ENCODE measurements at regions not wholly inside any gene's neighbourhood (a gene's known extent, or its start where the extent isn't known, plus 50 kb on each side); places are given as distances from the start of the nearest gene placed in this dataset.
"Not testable (repeated sequence)": the region's sequence is repeated elsewhere in the genome, so short reads cannot be mapped to it uniquely, and the experiment has no call there.

GRCh38 chr5:67793418-67793817, 422.1 kb upstream of the PIK3R1 start:
- in situ Hi-C loops (cut with HindIII; ENCODE audit: low sequenced_read_pairs) = no loop called here

GRCh38 chr5:67792891-67793290, 422.7 kb upstream of the PIK3R1 start:
- in situ Hi-C loops (cut with HindIII; ENCODE audit: low sequenced_read_pairs) = no loop called here

- in situ Hi-C loops (cut with HindIII; ENCODE audit: low sequenced_read_pairs) = no loop called here
These were observed 425.2 kb upstream of the PIK3R1 start for GRCh38 chr5:67790390-67790789.

GRCh38 chr5:67779893-67780623, 435.5 kb upstream of the PIK3R1 start:
- in situ Hi-C loops (cut with HindIII; ENCODE audit: low sequenced_read_pairs) = not testable (repeated sequence)

- in situ Hi-C loops (cut with HindIII; ENCODE audit: low sequenced_read_pairs) = no loop called here
These were observed 440.8 kb upstream of the PIK3R1 start for GRCh38 chr5:67774786-67775185.

- in situ Hi-C loops (cut with HindIII; ENCODE audit: low sequenced_read_pairs) = no loop called here
These were observed 441.3 kb upstream of the PIK3R1 start for GRCh38 chr5:67774267-67774552.

- in situ Hi-C loops (cut with HindIII; ENCODE audit: low sequenced_read_pairs) = no loop called here
These were observed 441.9 kb upstream of the PIK3R1 start for GRCh38 chr5:67773411-67774266.

GRCh38 chr5:67771791-67772190, 443.8 kb upstream of the PIK3R1 start:
- in situ Hi-C loops (cut with HindIII; ENCODE audit: low sequenced_read_pairs) = no loop called here

GRCh38 chr5:67771221-67771620, 444.3 kb upstream of the PIK3R1 start:
- in situ Hi-C loops (cut with HindIII; ENCODE audit: low sequenced_read_pairs) = no loop called here

- in situ Hi-C loops (cut with HindIII; ENCODE audit: low sequenced_read_pairs) = no loop called here
These were observed 445.0 kb upstream of the PIK3R1 start for GRCh38 chr5:67770431-67771025.

GRCh38 chr5:67765697-67766096, 449.9 kb upstream of the PIK3R1 start:
- in situ Hi-C loops (cut with HindIII; ENCODE audit: low sequenced_read_pairs) = no loop called here

GRCh38 chr5:67757771-67758170, 457.8 kb upstream of the PIK3R1 start:
- in situ Hi-C loops (cut with HindIII; ENCODE audit: low sequenced_read_pairs) = not testable (repeated sequence)

GRCh38 chr5:67752357-67752708, 463.2 kb upstream of the PIK3R1 start:
- in situ Hi-C loops (cut with HindIII; ENCODE audit: low sequenced_read_pairs) = no loop called here

GRCh38 chr5:67748165-67748690, 467.3 kb upstream of the PIK3R1 start:
- in situ Hi-C loops (cut with HindIII; ENCODE audit: low sequenced_read_pairs) = no loop called here

GRCh38 chr5:67747096-67747495, 468.5 kb upstream of the PIK3R1 start:
- in situ Hi-C loops (cut with HindIII; ENCODE audit: low sequenced_read_pairs) = no loop called here

GRCh38 chr5:67746608-67747007, 468.9 kb upstream of the PIK3R1 start:
- in situ Hi-C loops (cut with HindIII; ENCODE audit: low sequenced_read_pairs) = not testable (repeated sequence)

GRCh38 chr5:67746103-67746502, 469.5 kb upstream of the PIK3R1 start:
- in situ Hi-C loops (cut with HindIII; ENCODE audit: low sequenced_read_pairs) = no loop called here

- in situ Hi-C loops (cut with HindIII; ENCODE audit: low sequenced_read_pairs) = no loop called here
These were observed 482.6 kb upstream of the PIK3R1 start for GRCh38 chr5:67732921-67733320.

GRCh38 chr5:67732471-67732870, 483.1 kb upstream of the PIK3R1 start:
- in situ Hi-C loops (cut with HindIII; ENCODE audit: low sequenced_read_pairs) = no loop called here

- in situ Hi-C loops (cut with HindIII; ENCODE audit: low sequenced_read_pairs) = no loop called here
These were observed 483.7 kb upstream of the PIK3R1 start for GRCh38 chr5:67731886-67732285.

- in situ Hi-C loops (cut with HindIII; ENCODE audit: low sequenced_read_pairs) = no loop called here
These were observed 484.6 kb upstream of the PIK3R1 start for GRCh38 chr5:67730917-67731474.

Data from DLD1 (cell line).